ENCODE measurements at regions not wholly inside any gene's neighbourhood (a gene's known extent, or its start where the extent isn't known, plus 50 kb on each side); places are given as distances from the start of the nearest gene placed in this dataset.
A peak's percentile ranks its signal among the peaks of the same experiment; 100 is the strongest.

GRCh38 chr1:201710632-201711597, 118.0 kb upstream of the IPO9 start:
- Histone ChIP-seq H3K4me3 (ENCODE audit: low read depth, low read length) (no peak overlapping the region), H3K36me3 (ENCODE audit: control insufficient read depth, insufficient read depth, low read length) (no peaks in the 10 kb centered on the region), H3K27me3 (ENCODE audit: control insufficient read depth, insufficient read depth, low read length) (no peaks in the 10 kb centered on the region)
- TF ChIP-seq CTCF (IDR thresholded peaks at IDR 0.05; ENCODE audit: insufficient read depth, low read length, poor library complexity, severe bottlenecking), result no peak
- no peak for DNase-seq (ENCODE audit: low read depth)

GRCh38 chr1:201711811-201712210, 117.1 kb upstream of the IPO9 start:
- TF ChIP-seq CTCF (IDR thresholded peaks at IDR 0.05; ENCODE audit: insufficient read depth, low read length, poor library complexity, severe bottlenecking), result no peak
- H3K36me3 ChIP-seq (ENCODE audit: control insufficient read depth, insufficient read depth, low read length), result no peaks in the 10 kb centered on the region
- no peak for DNase-seq (ENCODE audit: low read depth)
- H3K4me3 ChIP-seq (ENCODE audit: low read depth, low read length), result no peak overlapping the region
- H3K27me3 ChIP-seq (ENCODE audit: control insufficient read depth, insufficient read depth, low read length), result no peaks in the 10 kb centered on the region

GRCh38 chr1:201712387-201713085, 116.4 kb upstream of the IPO9 start:
- no peaks in the 10 kb centered on the region for H3K36me3 ChIP-seq (ENCODE audit: control insufficient read depth, insufficient read depth, low read length)
- H3K4me3 ChIP-seq (ENCODE audit: low read depth, low read length), result no peak overlapping the region
- H3K27me3 ChIP-seq (ENCODE audit: control insufficient read depth, insufficient read depth, low read length), result no peaks in the 10 kb centered on the region
- TF ChIP-seq CTCF (IDR thresholded peaks at IDR 0.05; ENCODE audit: insufficient read depth, low read length, poor library complexity, severe bottlenecking), result no peak
- DNase-seq (ENCODE audit: low read depth), result no peak

GRCh38 chr1:201713086-201713810, 115.7 kb upstream of the IPO9 start:
- DNase-seq (ENCODE audit: low read depth), result peak; percentile 94
- Histone ChIP-seq H3K4me3 (ENCODE audit: low read depth, low read length) (no peak overlapping the region), H3K36me3 (ENCODE audit: control insufficient read depth, insufficient read depth, low read length) (no peaks in the 10 kb centered on the region), H3K27me3 (ENCODE audit: control insufficient read depth, insufficient read depth, low read length) (no peaks in the 10 kb centered on the region)
- TF ChIP-seq CTCF (IDR thresholded peaks at IDR 0.05; ENCODE audit: insufficient read depth, low read length, poor library complexity, severe bottlenecking), result no peak

- DNase-seq (ENCODE audit: low read depth), result peak; percentile 100
- no peak for TF ChIP-seq CTCF (IDR thresholded peaks at IDR 0.05; ENCODE audit: insufficient read depth, low read length, poor library complexity, severe bottlenecking)
- no peaks in the 10 kb centered on the region for H3K36me3 ChIP-seq (ENCODE audit: control insufficient read depth, insufficient read depth, low read length)
- no peak overlapping the region for H3K4me3 ChIP-seq (ENCODE audit: low read depth, low read length)
- no peaks in the 10 kb centered on the region for H3K27me3 ChIP-seq (ENCODE audit: control insufficient read depth, insufficient read depth, low read length)
Measured at GRCh38 chr1:201714542-201715329, 114.2 kb upstream of the IPO9 start.

Data from kidney epithelial cell (primary cell).